K562 (cell line): ENCODE measurements at regions not wholly inside any gene's neighbourhood (a gene's known extent, or its start where the extent isn't known, plus 50 kb on each side); places are given as distances from the start of the nearest gene placed in this dataset.

Source experiments
- ATAC-seq: fragments of 200-7000 bp; cut with Tn5 transposase; 3 replicates; pipeline ENCODE4 v1.9.1; 2020; ENCODE audit warnings: moderate library complexity
- BruUV-seq: library from RNA; stranded (reverse); fragments of 400-500 nt; replicated peaks from 2 replicates; lab custom pipeline; 2021; lab: Mats Ljungman, UMichigan
- CTCF ChIA-PET: fragments of 300-600 bp; formaldehyde crosslinking; extraction: SDS; loops from one replicate; lab custom pipeline; 2021; ENCODE audit warnings: low intra/inter-chr PET ratio; lab: Yijun Ruan, JAX
- POLR2A ChIA-PET: fragments of 300-600, 350-650 bp; sonication (Branson Sonifier 250); formaldehyde crosslinking; extraction: SDS; loops from one replicate; lab custom pipeline; 2021; ENCODE audit warnings: antibody characterized with exemption, inconsistent platforms; lab: Yijun Ruan, JAX
- DNase-seq, 4 experiments: peaks; one replicate each; pipeline versions ENCODE4 v3.0.0 to v3.0.0-alpha.2; 2011 to 2018; ENCODE audit warnings: low spot score in 3 of 4, mixed read lengths in 3 of 4; ENCODE audit errors: extremely low read depth in 1 of 4
- FAIRE-seq: peaks from 2 replicates; lab custom pipeline; 2011; peaks lifted over from hg19 to GRCh38; lab: Jason Lieb, UNC
- H2AFZ ChIP-seq: 2 replicates; pipeline ENCODE4 v1.6.0; 2011; ENCODE audit warnings: low read depth, low read length, control low read depth, inconsistent platforms
- H3K27ac ChIP-seq: fragments of 200-600 bp; 3 replicates; pipeline ENCODE4 v1.8.0; 2011; ENCODE audit warnings: low read depth, mild to moderate bottlenecking, control low read depth, inconsistent platforms, low read length, moderate library complexity, mixed read lengths; ENCODE audit errors: extremely low read depth
- H3K27me3 ChIP-seq, 2 experiments: fragments of 300-600 bp in 1 of 2; 2 replicates in 1 of 2; 3 replicates in 1 of 2; pipeline versions ENCODE4 v1.6.0 to v1.8.0; 2011; ENCODE audit warnings: inconsistent platforms in 2 of 2, low read length in 2 of 2, mild to moderate bottlenecking in 1 of 2, mixed read lengths in 1 of 2, moderate library complexity in 1 of 2; ENCODE audit not compliant: control insufficient read depth in 2 of 2, insufficient read depth in 2 of 2
- H3K36me3 ChIP-seq: fragments of 300-600 bp; 3 replicates; pipeline ENCODE4 v1.8.0; 2011; ENCODE audit warnings: mild to moderate bottlenecking, low read length, inconsistent platforms; ENCODE audit not compliant: control insufficient read depth, insufficient read depth
- H3K4me1 ChIP-seq, 2 experiments: fragments of 200-600 bp in 1 of 2; replicated peaks in 1 of 2; 2 replicates in 1 of 2; 3 replicates in 1 of 2; pipeline versions ENCODE4 v1.5.1 to v1.8.0; 2011; ENCODE audit warnings: inconsistent platforms in 2 of 2, low read length in 2 of 2, mild to moderate bottlenecking in 1 of 2, mixed read lengths in 1 of 2, moderate library complexity in 1 of 2; ENCODE audit not compliant: control insufficient read depth in 2 of 2, insufficient read depth in 2 of 2
- H3K4me2 ChIP-seq: 2 replicates; pipeline ENCODE4 v1.6.1; 2011; ENCODE audit warnings: low read length, control low read depth, inconsistent platforms, mixed read lengths; ENCODE audit not compliant: insufficient read depth
- H3K4me3 ChIP-seq: fragments of 200-600 bp; sonication (generic), shearing (Covaris generic); 2 replicates; pipeline ENCODE4 v1.5.1; 2016; ENCODE audit warnings: control low read depth, inconsistent platforms
- H3K79me2 ChIP-seq: fragments of 200-600 bp; 3 replicates; pipeline ENCODE4 v1.8.0; 2011; ENCODE audit warnings: low read length, inconsistent platforms; ENCODE audit not compliant: control insufficient read depth, insufficient read depth
- H3K9ac ChIP-seq, 2 experiments: 2 replicates each; pipeline versions ENCODE4 v1.6.0 to v1.6.1; 2011; ENCODE audit warnings: low read depth in 2 of 2, low read length in 2 of 2, control low read depth in 1 of 2, inconsistent platforms in 1 of 2, mild to moderate bottlenecking in 1 of 2, mixed read lengths in 1 of 2; ENCODE audit not compliant: insufficient read depth in 1 of 2
- H3K9me1 ChIP-seq: one replicate; pipeline ENCODE4 v1.6.0; 2011; ENCODE audit warnings: inconsistent platforms, mild to moderate bottlenecking, low read length, moderate library complexity; ENCODE audit not compliant: control insufficient read depth, insufficient read depth
- H3K9me3 ChIP-seq: replicated peaks from 2 replicates; pipeline ENCODE4 v1.5.1; 2011; ENCODE audit warnings: low read depth, low read length, inconsistent platforms; ENCODE audit not compliant: control insufficient read depth, insufficient read depth
- H4K20me1 ChIP-seq: replicated peaks from 2 replicates; pipeline ENCODE4 v1.6.1; 2011; ENCODE audit warnings: low read length, inconsistent platforms, mixed read lengths; ENCODE audit not compliant: control insufficient read depth, insufficient read depth
- CBX3 ChIP-seq, 2 experiments: IDR thresholded peaks; 1 replicate in 1 of 2; 2 replicates in 1 of 2; pipeline ENCODE4 v1.6.1; 2012; ENCODE audit warnings: inconsistent platforms in 2 of 2, low read length in 2 of 2, borderline replicate concordance in 1 of 2, control low read depth in 1 of 2
- NONO ChIP-seq, 2 experiments: fragments of 200-400 bp in 1 of 2; fragments of 450-650 bp in 1 of 2; formaldehyde crosslinking in 1 of 2; IDR thresholded peaks; 2 replicates each; pipeline ENCODE4 v1.6.1; 2017; ENCODE audit warnings: low read depth in 2 of 2, mild to moderate bottlenecking in 2 of 2, moderate library complexity in 2 of 2, low read length in 1 of 2
- PML ChIP-seq: IDR thresholded peaks from 2 replicates; pipeline ENCODE4 v1.6.1; 2012; ENCODE audit warnings: low read length, inconsistent platforms
- SMARCE1 ChIP-seq: fragments of 450-650 bp; IDR thresholded peaks from 2 replicates; pipeline ENCODE4 v1.7.1; 2016; ENCODE audit warnings: mild to moderate bottlenecking
- SMC3 ChIP-seq: conservative IDR thresholded peaks from 2 replicates; pipeline ENCODE4 v1.6.1; 2011; ENCODE audit warnings: low read depth, low read length, improper control_type of control experiment; ENCODE audit not compliant: insufficient read depth
- TAF15 ChIP-seq: fragments of 200-400 bp; formaldehyde crosslinking; IDR thresholded peaks from 2 replicates; pipeline ENCODE4 v1.6.1; 2017; ENCODE audit warnings: mild to moderate bottlenecking, low read depth, low read length, moderate library complexity
- TCF3 ChIP-seq: sonication (generic); formaldehyde crosslinking; IDR thresholded peaks from 2 replicates; pipeline ENCODE4 v1.4.0; 2020; ENCODE audit warnings: mild to moderate bottlenecking, missing genetic modification reagents
- ZNF444 ChIP-seq: fragments of 250-450 bp; sonication (Bioruptor Pico); IDR thresholded peaks from 2 replicates; pipeline ENCODE4 v1.4.0; 2020; ENCODE audit warnings: mild to moderate bottlenecking, moderate library complexity
- ZNF655 ChIP-seq: fragments of 250-450 bp; sonication (Bioruptor Pico); IDR thresholded peaks from 2 replicates; pipeline ENCODE4 v1.5.0; 2021
- WGBS: fragments of 100-300 bp; shearing (Covaris generic); methylation state at CpG from one replicate; pipeline ENCODE4 v1.1.6; 2016; ENCODE audit warnings: low coverage, mixed read lengths; ENCODE audit not compliant: insufficient coverage; ENCODE audit errors: missing lambda C conversion rate; 5-methylcytosine and 5-hydroxymethylcytosine counted together
- in situ Hi-C: fragments of 300-500 bp; cut with MboI; formaldehyde crosslinking; loops from 4 replicates; pipeline ENCODE4 v1.15.0; 2018; ENCODE audit warnings: inconsistent platforms, mixed read lengths
- intact Hi-C: fragments of 100-400 bp; cut with micrococcal nuclease; formaldehyde crosslinking; loops from 2 replicates; pipeline ENCODE4 v1.14.2; 2022
- TF ChIP-seq, protein P1 (sequence below): sonication (generic); formaldehyde crosslinking; IDR thresholded peaks from 2 replicates; pipeline ENCODE4 v1.8.1; 2023; ENCODE audit warnings: mild to moderate bottlenecking, missing genetic modification reagents
- TF ChIP-seq, protein P2 (sequence below), 2 experiments: fragments of 450-650 bp; conservative IDR thresholded peaks; 2 replicates each; pipeline ENCODE4 v1.6.1; 2017; ENCODE audit warnings: mild to moderate bottlenecking in 2 of 2, moderate library complexity in 2 of 2

DNA sequence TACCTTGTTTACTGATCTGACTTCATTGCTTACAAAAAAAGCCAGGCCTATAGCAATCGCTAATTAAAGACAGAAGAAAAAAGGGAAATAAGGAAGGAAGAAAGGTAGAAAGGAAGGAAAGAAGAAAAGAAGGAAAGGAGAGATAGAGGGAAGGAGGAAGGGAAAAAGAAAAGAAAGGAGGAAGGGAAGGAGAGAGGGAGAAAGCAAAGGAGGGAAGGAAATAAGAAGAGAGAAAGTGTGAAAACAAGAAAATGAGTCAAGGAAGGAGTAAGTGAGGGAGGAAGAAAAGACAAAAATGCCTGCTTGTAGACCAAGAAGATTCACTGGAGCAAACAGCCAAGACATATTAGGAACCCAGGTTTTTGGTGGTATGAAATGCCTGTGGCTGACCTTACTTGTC lies 57.0 kb upstream of the MAGEB16 start:
- no peaks in the 10 kb centered on the region for H3K4me1 ChIP-seq
- H3K4me3 ChIP-seq: no peak overlapping the region
- intact Hi-C loops (no loop called here), in situ Hi-C loops (no loop called here)
- no peak overlapping the region for H2AFZ ChIP-seq
- ChIA-PET CTCF (no interaction called here), POLR2A (no interaction called here)
- WGBS: 0% methylated on average over 1 of the region's 1 CpG
- no peak overlapping the region for H3K4me2 ChIP-seq
- ATAC-seq (no peak), FAIRE-seq (no peak), DNase-seq (no peak)
- H4K20me1 ChIP-seq: no peaks in the 10 kb centered on the region
- TF ChIP-seq TCF3 (CRISPR knock-in tag): no peak
- TF ChIP-seq, protein P1, sequence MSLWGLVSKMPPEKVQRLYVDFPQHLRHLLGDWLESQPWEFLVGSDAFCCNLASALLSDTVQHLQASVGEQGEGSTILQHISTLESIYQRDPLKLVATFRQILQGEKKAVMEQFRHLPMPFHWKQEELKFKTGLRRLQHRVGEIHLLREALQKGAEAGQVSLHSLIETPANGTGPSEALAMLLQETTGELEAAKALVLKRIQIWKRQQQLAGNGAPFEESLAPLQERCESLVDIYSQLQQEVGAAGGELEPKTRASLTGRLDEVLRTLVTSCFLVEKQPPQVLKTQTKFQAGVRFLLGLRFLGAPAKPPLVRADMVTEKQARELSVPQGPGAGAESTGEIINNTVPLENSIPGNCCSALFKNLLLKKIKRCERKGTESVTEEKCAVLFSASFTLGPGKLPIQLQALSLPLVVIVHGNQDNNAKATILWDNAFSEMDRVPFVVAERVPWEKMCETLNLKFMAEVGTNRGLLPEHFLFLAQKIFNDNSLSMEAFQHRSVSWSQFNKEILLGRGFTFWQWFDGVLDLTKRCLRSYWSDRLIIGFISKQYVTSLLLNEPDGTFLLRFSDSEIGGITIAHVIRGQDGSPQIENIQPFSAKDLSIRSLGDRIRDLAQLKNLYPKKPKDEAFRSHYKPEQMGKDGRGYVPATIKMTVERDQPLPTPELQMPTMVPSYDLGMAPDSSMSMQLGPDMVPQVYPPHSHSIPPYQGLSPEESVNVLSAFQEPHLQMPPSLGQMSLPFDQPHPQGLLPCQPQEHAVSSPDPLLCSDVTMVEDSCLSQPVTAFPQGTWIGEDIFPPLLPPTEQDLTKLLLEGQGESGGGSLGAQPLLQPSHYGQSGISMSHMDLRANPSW (CRISPR knock-in tag): no peak
- TF ChIP-seq TAF15: no peak
- no peak for TF ChIP-seq PML
- no TSS peak for BruUV-seq
- H3K9me3 ChIP-seq: no peaks in the 10 kb centered on the region
- H3K36me3 ChIP-seq: no peaks in the 10 kb centered on the region
- no peaks in the 10 kb centered on the region for H3K79me2 ChIP-seq
- no peaks in the 10 kb centered on the region for H3K9me1 ChIP-seq
- no peak overlapping the region for H3K9ac ChIP-seq
- no peaks in the 10 kb centered on the region for H3K27me3 ChIP-seq
- H3K27ac ChIP-seq: no peak overlapping the region

DNA sequence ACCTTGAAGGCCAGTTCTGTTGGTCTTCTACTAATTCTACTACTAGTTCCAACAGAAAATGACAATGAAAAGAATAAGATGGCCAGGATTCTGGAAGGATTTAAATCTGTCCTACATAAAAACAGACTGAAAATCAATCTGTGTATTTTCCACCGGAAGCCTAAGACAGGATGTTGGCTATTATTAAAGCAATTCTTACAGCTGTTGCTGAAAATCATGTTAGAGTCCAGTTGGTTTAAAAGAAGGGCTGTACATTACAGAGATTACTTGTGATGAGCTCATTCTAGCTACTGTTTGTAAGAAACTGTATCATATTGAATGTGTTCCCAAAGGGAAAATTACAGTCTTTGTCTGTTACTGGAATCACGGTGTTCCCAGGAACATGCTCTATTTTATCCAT lies 54.8 kb upstream of the MAGEB16 start:
- no peak overlapping the region for H3K4me3 ChIP-seq
- H3K4me2 ChIP-seq: no peak overlapping the region
- no peaks in the 10 kb centered on the region for H3K9me1 ChIP-seq
- ATAC-seq (no peak), FAIRE-seq (no peak)
- no peaks in the 10 kb centered on the region for H3K4me1 ChIP-seq
- POLR2A ChIA-PET: no interaction called here
- CTCF ChIA-PET: no interaction called here
- no peak overlapping the region for H2AFZ ChIP-seq
- no peaks in the 10 kb centered on the region for H3K27me3 ChIP-seq
- intact Hi-C loops: no loop called here
- BruUV-seq: no TSS peak
- in situ Hi-C loops: no loop called here
- H3K79me2 ChIP-seq: no peaks in the 10 kb centered on the region
- H4K20me1 ChIP-seq: no peaks in the 10 kb centered on the region
- TF ChIP-seq ZNF655 (no peak), SMC3 (no peak), SMARCE1 (no peak), CBX3 (IDR thresholded peaks at IDR 0.05; ENCODE audit: borderline replicate concordance in 1 of 2, low read length in 2 of 2) (no peak), ZNF444 (no peak), NONO (IDR thresholded peaks at IDR 0.05; ENCODE audit: low read depth in 2 of 2, low read length in 1 of 2) (no peak)
- TF ChIP-seq, protein P2, sequence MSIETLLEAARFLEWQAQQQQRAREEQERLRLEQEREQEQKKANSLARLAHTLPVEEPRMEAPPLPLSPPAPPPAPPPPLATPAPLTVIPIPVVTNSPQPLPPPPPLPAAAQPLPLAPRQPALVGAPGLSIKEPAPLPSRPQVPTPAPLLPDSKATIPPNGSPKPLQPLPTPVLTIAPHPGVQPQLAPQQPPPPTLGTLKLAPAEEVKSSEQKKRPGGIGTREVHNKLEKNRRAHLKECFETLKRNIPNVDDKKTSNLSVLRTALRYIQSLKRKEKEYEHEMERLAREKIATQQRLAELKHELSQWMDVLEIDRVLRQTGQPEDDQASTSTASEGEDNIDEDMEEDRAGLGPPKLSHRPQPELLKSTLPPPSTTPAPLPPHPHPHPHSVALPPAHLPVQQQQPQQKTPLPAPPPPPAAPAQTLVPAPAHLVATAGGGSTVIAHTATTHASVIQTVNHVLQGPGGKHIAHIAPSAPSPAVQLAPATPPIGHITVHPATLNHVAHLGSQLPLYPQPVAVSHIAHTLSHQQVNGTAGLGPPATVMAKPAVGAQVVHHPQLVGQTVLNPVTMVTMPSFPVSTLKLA (conservative IDR thresholded peaks at IDR 0.05): no peak
- TF ChIP-seq, all 486 proteins: peak for 0
- H3K36me3 ChIP-seq: no peaks in the 10 kb centered on the region
- WGBS: 0% methylated on average over 2 of the region's 2 CpGs
- no peak for DNase-seq
- no peak overlapping the region for H3K9ac ChIP-seq
- H3K27ac ChIP-seq: no peak overlapping the region
- H3K9me3 ChIP-seq: no peaks in the 10 kb centered on the region
